Panc1 (cell line): ENCODE measurements at regions not wholly inside any gene's neighbourhood (a gene's known extent, or its start where the extent isn't known, plus 50 kb on each side); places are given as distances from the start of the nearest gene placed in this dataset.

Experiments
- ATAC-seq: fragments of 200-7000 bp; cut with Tn5 transposase; 2 replicates; pipeline ENCODE4 v1.9.1; 2020; ENCODE audit warnings: mild to moderate bottlenecking, moderate library complexity
- BruUV-seq: library from RNA; stranded (reverse); fragments of 400-500 nt; replicated peaks from 2 replicates; lab custom pipeline; 2021; lab: Mats Ljungman, UMichigan
- CTCF ChIA-PET: fragments of 300-600 bp; sonication (Branson Sonifier 250); formaldehyde crosslinking; loops from one replicate; lab custom pipeline; 2022; ENCODE audit warnings: antibody characterized with exemption; lab: Charles Lee
- POLR2A ChIA-PET: fragments of 300-600 bp; sonication (Branson Sonifier 250); formaldehyde crosslinking; loops from one replicate; lab custom pipeline; 2022; ENCODE audit warnings: antibody characterized with exemption; lab: Charles Lee
- DNase-seq: peaks from one replicate; pipeline ENCODE4 v3.0.0-alpha.2; 2010; ENCODE audit warnings: low read depth, low spot score
- H3K27ac ChIP-seq: 2 replicates; pipeline ENCODE4 v1.5.1; 2011; ENCODE audit warnings: mild to moderate bottlenecking, low read length, inconsistent platforms
- H3K27me3 ChIP-seq: fragments of 200-500 bp; sonication (Bioruptor generic); 2 replicates; pipeline ENCODE4 v1.6.0; 2014; ENCODE audit warnings: low read length, inconsistent platforms; ENCODE audit not compliant: control insufficient read depth, insufficient read depth
- H3K36me3 ChIP-seq: fragments of 200-500 bp; sonication (Bioruptor generic); 2 replicates; pipeline ENCODE4 v1.5.1; 2014; ENCODE audit warnings: inconsistent platforms, mild to moderate bottlenecking, low read length, moderate library complexity; ENCODE audit not compliant: control insufficient read depth, insufficient read depth
- H3K4me1 ChIP-seq: 2 replicates; pipeline ENCODE4 v1.5.1; 2011; ENCODE audit warnings: inconsistent platforms, mild to moderate bottlenecking, low read length, moderate library complexity; ENCODE audit not compliant: control insufficient read depth, insufficient read depth
- H3K4me3 ChIP-seq, 2 experiments: 2 replicates each; pipeline ENCODE4 v1.5.1; 2011 to 2012; ENCODE audit warnings: low read depth in 2 of 2, low read length in 2 of 2, mild to moderate bottlenecking in 2 of 2, inconsistent platforms in 1 of 2, moderate library complexity in 1 of 2
- H3K9me3 ChIP-seq: fragments of 200-500 bp; sonication (Bioruptor generic); 2 replicates; pipeline ENCODE4 v1.5.1; 2014; ENCODE audit warnings: low read depth, mild to moderate bottlenecking, inconsistent platforms, low read length, moderate library complexity; ENCODE audit not compliant: control insufficient read depth, insufficient read depth
- POLR2AphosphoS5 ChIP-seq: IDR thresholded peaks from 2 replicates; pipeline ENCODE4 v1.6.1; 2012; ENCODE audit warnings: mild to moderate bottlenecking, low read depth, low read length, moderate library complexity
- SIN3A ChIP-seq: IDR thresholded peaks from 2 replicates; pipeline ENCODE4 v1.6.1; 2012; ENCODE audit warnings: low read depth, mild to moderate bottlenecking, low read length, moderate library complexity, borderline replicate concordance; ENCODE audit not compliant: insufficient read depth
- TCF7L2 ChIP-seq: IDR thresholded peaks from 2 replicates; pipeline ENCODE4 v1.6.1; 2011; ENCODE audit warnings: mild to moderate bottlenecking, low read depth, low read length, inconsistent platforms
- in situ Hi-C: cut with HindIII; loops from 2 replicates; pipeline ENCODE4 v1.10.0; 2016; ENCODE audit warnings: low sequenced_read_pairs, low pct_unique_long_range_greater_than_20kb
- intact Hi-C: fragments of 100-400 bp; cut with micrococcal nuclease; formaldehyde crosslinking; loops from one replicate; pipeline ENCODE4 v1.10.0; 2022; ENCODE audit not compliant: unreplicated experiment
- TF ChIP-seq, protein P1 (sequence below): fragments of 450-650 bp; IDR thresholded peaks from 2 replicates; pipeline ENCODE4 v1.5.1; 2017; ENCODE audit warnings: mild to moderate bottlenecking
- TF ChIP-seq, protein P2 (sequence below), 2 experiments: IDR thresholded peaks; 2 replicates each; pipeline ENCODE4 v1.6.1; 2011 to 2012; ENCODE audit warnings: low read depth in 2 of 2, control low read depth in 1 of 2, low read length in 1 of 2, mild to moderate bottlenecking in 1 of 2, moderate library complexity in 1 of 2; ENCODE audit not compliant: insufficient read depth in 1 of 2

DNA sequence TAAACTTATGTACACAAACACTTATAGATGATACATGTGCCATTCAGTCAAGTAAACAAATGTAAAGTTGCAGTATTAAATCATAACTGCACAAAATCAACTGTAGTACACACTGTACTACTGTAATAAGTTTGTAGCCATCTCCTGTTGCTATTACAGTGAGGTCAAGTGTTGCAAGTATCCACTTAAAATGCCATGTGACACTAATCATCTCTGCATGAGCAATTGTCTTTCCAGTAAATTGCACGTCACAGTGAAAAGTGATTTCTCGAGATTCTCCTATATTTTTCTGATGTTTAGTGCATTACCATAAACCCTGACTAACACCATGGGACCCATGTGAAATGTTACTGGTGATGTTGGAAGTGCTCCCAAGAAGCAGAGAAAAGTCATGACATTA lies 293.3 kb upstream of the SP4 start:
- no peaks in the 10 kb centered on the region for H3K9me3 ChIP-seq
- no TSS peak for BruUV-seq
- ChIA-PET POLR2A (no interaction called here), CTCF (no interaction called here)
- intact Hi-C loops = no loop called here
- no peaks in the 10 kb centered on the region for H3K4me1 ChIP-seq
- in situ Hi-C loops = no loop called here
- no peak for DNase-seq
- TF ChIP-seq TCF7L2 (no peak), SIN3A (no peak)
- TF ChIP-seq, protein P1, sequence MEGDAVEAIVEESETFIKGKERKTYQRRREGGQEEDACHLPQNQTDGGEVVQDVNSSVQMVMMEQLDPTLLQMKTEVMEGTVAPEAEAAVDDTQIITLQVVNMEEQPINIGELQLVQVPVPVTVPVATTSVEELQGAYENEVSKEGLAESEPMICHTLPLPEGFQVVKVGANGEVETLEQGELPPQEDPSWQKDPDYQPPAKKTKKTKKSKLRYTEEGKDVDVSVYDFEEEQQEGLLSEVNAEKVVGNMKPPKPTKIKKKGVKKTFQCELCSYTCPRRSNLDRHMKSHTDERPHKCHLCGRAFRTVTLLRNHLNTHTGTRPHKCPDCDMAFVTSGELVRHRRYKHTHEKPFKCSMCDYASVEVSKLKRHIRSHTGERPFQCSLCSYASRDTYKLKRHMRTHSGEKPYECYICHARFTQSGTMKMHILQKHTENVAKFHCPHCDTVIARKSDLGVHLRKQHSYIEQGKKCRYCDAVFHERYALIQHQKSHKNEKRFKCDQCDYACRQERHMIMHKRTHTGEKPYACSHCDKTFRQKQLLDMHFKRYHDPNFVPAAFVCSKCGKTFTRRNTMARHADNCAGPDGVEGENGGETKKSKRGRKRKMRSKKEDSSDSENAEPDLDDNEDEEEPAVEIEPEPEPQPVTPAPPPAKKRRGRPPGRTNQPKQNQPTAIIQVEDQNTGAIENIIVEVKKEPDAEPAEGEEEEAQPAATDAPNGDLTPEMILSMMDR = no peak
- TF ChIP-seq, protein P2, sequence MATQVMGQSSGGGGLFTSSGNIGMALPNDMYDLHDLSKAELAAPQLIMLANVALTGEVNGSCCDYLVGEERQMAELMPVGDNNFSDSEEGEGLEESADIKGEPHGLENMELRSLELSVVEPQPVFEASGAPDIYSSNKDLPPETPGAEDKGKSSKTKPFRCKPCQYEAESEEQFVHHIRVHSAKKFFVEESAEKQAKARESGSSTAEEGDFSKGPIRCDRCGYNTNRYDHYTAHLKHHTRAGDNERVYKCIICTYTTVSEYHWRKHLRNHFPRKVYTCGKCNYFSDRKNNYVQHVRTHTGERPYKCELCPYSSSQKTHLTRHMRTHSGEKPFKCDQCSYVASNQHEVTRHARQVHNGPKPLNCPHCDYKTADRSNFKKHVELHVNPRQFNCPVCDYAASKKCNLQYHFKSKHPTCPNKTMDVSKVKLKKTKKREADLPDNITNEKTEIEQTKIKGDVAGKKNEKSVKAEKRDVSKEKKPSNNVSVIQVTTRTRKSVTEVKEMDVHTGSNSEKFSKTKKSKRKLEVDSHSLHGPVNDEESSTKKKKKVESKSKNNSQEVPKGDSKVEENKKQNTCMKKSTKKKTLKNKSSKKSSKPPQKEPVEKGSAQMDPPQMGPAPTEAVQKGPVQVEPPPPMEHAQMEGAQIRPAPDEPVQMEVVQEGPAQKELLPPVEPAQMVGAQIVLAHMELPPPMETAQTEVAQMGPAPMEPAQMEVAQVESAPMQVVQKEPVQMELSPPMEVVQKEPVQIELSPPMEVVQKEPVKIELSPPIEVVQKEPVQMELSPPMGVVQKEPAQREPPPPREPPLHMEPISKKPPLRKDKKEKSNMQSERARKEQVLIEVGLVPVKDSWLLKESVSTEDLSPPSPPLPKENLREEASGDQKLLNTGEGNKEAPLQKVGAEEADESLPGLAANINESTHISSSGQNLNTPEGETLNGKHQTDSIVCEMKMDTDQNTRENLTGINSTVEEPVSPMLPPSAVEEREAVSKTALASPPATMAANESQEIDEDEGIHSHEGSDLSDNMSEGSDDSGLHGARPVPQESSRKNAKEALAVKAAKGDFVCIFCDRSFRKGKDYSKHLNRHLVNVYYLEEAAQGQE (IDR thresholded peaks at IDR 0.05; ENCODE audit: insufficient read depth in 1 of 2, low read depth in 2 of 2, low read length in 1 of 2) = no peak
- H3K27me3 ChIP-seq = peaks cover under 1% of the 10 kb centered on the region; the same call in 1 of the 2 replicates
- no peaks in the 10 kb centered on the region for H3K36me3 ChIP-seq
- no peak overlapping the region for H3K27ac ChIP-seq
- ATAC-seq = no peak
- H3K4me3 ChIP-seq = no peak overlapping the region

DNA sequence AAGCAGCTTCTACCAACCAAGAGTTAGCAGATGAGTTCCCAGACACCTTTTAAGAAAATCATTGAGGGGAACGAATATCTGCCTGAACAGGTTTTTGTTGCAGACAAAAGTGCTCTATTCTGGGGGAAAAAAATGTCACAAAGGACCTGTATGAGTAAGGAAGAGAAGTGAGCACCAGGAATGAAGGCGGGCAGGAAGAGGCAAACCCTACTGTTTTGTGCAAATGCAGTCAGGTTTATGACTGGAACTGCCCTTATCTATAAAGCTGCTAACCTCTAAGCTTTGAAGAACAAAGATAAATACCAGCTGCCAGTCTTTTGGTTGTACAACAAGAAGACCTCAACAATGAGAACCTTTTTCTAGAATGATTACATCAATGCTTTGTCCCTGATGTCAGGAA lies 292.4 kb upstream of the SP4 start:
- Histone ChIP-seq H3K4me1 (no peaks in the 10 kb centered on the region), H3K4me3 (no peak overlapping the region), H3K9me3 (no peaks in the 10 kb centered on the region), H3K27me3 (peaks cover 3% of the 10 kb centered on the region; the same call in 1 of the 2 replicates), H3K27ac (no peak overlapping the region), H3K36me3 (no peaks in the 10 kb centered on the region)
- POLR2A ChIA-PET = no interaction called here
- in situ Hi-C loops (no loop called here), intact Hi-C loops (no loop called here)
- no peak for ATAC-seq
- no peak for DNase-seq
- TF ChIP-seq, protein P2 (IDR thresholded peaks at IDR 0.05; ENCODE audit: insufficient read depth in 1 of 2, low read depth in 2 of 2, low read length in 1 of 2) = no peak
- TF ChIP-seq, protein P1 = no peak
- TF ChIP-seq TCF7L2 (no peak), SIN3A (no peak), POLR2AphosphoS5 (no peak)
- no TSS peak for BruUV-seq
- CTCF ChIA-PET = no interaction called here
